GM18873 (cell line): ENCODE measurements at regions not wholly inside any gene's neighbourhood (a gene's known extent, or its start where the extent isn't known, plus 50 kb on each side); places are given as distances from the start of the nearest gene placed in this dataset.
"Not testable (repeated sequence)": the region's sequence is repeated elsewhere in the genome, so short reads cannot be mapped to it uniquely, and the experiment has no call there.

Experiments
- ATAC-seq: cut with Tn5 transposase; IDR thresholded peaks from one replicate; pipeline ENCODE4 v1.9.1; 2021; ENCODE audit warnings: mild to moderate bottlenecking, moderate library complexity, moderate number of reproducible peaks; ENCODE audit not compliant: unreplicated experiment, low FRiP score

DNA sequence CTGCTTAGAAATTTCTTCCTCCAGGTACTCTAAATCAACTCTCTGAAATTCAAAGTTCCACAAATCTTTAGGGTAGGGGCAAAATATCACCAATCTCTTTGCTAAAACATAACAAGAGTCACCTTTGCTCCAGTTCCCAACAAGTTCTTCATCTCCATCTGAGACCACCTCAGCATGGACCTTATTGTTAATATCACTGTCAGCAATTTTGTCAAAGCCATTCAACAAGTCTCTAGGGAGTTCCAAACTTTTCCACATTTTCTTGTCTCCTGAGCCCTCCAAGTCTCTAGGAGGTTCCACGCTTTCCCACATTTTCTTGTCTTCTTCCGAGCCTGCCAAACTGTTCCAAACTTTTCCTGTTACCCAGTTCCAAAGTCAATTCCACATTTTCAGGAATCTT, 255.9 kb downstream of the TDRD15 start:
- not testable (repeated sequence) for ATAC-seq

DNA sequence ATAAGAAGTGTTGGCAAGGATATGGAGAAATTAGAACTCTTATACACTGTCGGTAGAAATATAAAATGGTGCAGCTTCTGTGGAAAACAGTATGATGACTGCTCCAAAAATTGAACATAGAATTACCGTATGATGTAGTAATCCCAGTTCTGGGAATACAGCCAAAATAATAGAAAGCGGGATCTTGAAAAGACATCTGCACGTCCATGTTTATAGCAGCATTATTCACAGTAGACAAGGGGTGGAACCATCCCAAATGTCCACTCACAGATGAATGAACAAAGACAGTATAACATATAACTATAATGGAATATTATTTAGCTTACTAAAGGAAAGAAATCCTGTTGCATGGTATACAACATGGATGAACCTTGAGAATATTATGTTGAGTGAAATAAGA, 257.7 kb downstream of the TDRD15 start:
- ATAC-seq, result no peak

DNA sequence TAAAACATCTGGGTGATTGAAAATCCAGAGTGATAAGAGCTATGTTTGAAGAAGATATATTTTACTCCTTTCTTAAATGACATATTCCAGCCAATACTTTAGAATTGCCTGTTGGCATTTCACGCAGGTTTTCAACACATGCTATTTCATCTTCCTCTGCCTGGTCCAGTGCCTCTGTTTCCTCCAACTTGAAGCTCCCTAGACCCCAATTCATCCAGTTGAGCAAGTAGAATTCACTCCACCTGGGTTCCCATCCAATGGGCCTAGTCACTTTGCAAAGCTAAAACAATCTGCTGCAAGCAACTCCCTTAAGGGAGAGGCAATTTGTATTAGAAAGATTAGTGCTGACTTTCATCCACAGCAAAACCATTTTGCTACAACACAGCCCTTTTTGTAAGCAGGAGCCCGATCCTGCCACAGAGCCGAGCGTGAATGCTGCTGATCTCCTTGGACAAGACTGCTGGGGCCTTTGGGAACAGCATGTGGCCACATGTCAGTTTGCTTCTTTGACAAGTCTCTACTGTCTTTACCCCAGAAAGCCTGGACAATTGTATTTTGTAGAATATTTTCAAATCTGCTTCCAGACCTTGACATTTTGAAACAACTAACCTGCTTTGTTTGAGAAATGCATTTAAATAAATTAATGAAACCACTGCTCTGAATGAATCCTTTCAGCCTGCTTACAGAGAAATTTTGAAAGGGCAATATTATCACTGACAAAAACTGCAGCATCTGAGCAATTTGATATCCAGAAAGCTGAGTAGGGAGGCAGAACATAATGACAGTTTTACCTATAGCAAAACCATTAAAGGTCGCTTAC, 259.1 kb downstream of the TDRD15 start:
- ATAC-seq, result no peak

DNA sequence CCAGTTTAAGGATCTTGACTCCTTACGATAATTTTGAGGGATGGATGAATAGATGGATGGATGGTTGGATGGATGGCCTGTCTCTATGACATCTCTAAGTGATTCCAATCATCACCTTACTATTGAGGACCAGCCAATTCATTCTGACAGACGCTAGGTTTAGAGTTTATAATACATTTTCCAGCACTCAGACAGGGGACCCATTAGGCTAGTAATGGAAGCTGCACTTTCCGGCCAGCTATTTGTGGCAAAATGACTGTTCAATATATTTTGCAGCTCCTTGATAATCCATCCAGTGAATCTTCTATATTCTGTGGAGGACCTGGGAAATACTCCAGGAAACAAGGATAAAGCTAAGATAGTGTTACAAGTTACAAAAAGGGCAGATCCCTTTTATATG, 262.9 kb downstream of the TDRD15 start:
- no peak for ATAC-seq

DNA sequence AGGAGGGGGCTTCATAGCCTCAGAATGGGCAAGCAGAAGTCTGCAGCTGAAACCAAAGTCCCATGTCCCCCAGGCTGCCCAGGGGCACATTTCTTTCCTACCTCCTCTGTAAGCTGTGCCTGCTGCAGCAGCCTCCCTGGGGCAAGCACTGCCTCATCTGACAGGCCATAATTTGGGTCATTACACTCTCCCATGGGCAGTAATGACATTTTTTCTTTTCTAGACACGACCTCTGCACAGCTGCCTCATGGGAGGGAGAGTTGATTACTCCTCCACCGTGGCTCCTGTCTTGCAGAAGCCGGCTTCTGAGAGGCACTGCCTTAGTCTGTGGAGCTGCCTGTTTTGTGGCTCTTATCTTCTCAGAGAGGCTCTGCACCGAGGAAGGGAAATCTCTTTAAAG, 268.9 kb downstream of the TDRD15 start:
- no peak for ATAC-seq

DNA sequence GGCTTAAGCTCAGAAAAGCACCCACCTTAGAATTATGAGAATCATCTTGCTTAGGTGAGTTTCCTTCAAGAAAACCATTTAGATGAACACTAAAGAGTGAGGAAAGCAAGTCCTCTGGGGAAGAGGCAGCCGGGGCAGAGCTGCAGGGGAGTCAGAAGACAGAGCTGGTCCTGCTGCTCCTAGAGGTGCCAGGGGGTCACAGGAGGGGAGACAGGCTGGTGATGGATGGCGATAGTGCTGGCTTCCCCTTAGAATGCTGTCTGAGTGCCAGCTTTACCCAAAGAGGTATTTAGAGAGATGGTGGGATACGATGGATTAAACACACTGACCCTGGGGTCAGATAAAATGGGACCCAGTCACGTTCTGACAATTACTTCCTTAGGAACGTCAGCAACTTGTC, 269.4 kb downstream of the TDRD15 start:
- no peak for ATAC-seq

DNA sequence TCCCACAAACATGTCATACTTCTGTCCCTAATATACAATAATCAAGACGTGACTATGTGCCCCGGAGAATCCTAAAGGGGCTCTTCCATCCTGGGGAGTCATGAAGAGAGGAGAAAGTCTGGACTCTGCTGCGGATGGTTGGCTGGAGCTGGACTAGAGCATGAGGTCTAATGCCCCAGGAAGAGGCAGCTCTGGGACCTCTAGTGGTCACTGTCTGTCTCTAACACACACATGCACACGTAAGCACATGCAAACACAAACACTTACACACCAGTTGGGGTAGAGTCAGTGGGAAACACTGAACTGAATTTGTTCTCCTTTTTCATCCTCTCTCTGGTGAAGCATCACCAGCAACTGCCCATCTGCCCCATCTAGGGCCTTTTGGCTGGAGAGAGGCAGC, 271.6 kb downstream of the TDRD15 start:
- no peak for ATAC-seq

DNA sequence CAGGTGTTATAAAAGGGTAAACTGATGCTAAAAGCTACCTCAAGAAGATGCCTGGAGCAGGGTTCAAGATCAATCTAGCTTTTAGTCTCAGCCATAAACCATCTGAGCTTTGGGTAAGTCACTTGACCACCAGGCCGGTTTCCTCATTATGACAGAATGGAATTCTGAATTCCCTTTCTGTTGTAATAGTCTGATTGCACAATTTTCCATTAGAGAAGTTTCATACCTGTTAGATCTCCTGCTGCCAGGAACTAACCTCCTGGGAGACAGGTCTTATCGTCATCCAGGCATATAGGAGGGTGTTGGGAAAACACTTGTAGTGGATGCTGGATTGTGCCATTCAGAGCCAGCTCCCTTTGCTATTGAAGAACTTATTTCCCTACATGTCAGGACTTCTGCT, 272.5 kb downstream of the TDRD15 start:
- no peak for ATAC-seq

DNA sequence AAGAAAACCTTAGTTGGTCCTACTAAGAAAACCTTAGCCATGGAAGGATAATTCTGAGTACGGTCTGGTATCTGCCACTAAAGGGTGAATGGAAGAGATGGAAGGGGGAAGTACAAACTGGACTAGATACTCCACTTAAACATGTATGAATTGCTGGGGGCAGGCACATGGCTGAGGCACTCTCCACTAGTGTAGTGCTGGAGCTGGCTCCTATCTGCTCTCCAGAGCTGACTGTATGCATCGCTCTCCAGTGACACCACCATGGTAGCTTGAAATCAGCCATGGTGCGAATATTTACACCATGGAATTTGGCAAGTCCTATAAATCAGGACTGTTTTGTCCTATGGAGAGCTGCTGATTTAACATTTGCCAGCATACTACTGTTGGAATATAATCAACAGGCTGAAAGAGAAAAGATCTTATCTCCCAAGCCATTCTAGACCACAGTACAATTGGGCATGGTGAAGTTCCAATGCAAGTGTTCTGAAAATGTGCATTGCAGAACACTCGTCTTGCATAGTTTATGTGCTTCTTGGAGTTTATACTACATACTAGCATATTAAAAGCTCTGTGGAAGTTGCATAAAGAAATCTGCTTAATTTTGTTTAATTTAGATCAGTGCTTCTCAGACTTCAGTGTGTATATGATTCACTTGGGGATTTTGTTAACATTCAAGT, 277.4 kb downstream of the TDRD15 start:
- no peak for ATAC-seq

DNA sequence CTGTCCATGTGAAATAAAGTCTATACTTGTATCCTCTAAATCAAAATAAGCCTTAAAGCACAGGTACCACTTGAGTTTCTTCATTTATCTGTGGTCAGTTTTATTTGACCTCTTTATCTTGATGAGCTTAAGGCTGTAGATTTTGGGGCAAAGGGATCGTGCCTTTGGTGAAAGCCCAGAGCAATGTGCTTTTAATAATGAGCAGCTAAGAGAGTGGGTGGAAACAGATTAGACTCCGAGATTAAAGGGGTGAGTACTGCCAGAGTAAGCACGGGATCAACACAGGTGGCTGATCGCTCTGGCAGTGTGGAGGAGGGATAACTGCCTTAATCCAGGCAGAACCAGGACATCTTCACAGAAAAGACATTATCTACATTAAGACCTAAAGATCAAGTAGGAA, 280.4 kb downstream of the TDRD15 start:
- ATAC-seq, result no peak

DNA sequence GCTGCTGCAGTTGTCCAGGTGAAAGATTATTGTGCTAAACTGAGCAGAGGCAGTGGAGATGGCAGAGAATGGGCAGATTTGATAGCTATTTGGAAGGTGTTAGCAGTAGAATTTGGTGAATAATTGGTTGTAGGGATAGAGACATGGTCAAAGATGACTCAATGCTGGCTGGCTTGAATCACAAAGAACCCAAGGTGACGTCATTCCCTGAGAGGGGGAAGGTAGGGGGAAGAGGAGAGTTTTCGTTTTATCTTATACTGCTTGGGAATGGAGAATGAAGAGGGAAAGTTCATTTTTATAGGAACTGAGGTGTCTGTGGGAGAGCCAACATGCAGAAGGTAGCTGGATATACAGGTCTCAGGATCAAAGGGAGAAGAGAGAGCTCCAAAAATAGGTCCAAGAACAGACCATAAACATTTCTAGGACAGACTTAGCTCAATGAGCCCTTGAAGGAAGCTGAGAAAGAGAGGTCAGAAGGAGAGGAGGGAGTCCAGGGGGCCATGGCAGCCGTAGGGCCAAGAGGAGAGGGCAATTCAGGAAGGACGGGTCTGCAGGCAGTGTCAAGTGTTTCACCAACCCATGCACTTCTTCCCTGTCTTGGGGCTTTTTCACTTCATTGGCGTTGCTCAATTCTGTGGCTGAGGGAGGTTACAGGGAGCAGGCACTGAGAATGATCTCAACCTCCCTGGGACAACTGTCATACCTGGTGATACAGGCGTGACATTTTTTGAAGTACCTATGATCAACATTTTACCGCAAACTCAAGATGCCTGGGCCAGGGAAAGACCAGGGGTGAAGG, 281.3 kb downstream of the TDRD15 start:
- ATAC-seq, result no peak

DNA sequence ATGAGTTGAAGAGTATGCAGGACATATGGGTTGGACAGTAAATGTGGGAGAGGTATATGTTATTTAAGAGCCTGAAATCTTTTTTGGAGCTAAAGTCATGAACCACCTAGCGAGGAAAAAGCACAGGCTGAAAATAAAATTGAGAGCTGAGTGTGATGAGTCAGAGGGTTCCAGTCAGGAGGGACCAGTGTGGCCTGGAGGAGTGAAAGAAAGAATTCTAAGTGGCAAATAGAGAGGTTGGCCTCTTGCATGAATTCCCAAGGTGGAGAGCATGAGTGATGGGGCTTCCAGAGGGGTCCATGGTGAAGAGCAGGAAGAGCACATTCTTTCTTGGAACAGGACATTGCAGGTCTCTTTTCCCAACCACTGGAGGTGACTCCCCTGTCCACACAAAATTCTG, 282.6 kb downstream of the TDRD15 start:
- no peak for ATAC-seq

DNA sequence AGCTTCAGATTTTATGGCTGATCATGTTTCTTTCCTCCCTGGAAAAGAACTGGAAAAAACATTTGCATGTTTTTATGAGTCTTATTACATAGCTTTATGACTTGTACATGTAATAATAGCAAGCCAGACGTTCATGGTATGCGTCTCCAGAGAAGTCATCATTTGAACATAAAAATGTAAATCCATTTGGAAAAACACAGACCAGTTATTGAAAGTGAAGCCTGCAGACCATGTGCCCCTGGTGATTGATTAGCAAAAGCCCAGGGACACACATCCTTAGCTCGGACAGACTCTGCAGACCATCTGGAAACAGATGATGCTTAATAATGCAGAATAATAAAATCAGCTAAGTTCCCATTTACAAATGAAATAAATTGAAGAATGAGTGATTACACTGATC, 283.1 kb downstream of the TDRD15 start:
- ATAC-seq, result no peak

DNA sequence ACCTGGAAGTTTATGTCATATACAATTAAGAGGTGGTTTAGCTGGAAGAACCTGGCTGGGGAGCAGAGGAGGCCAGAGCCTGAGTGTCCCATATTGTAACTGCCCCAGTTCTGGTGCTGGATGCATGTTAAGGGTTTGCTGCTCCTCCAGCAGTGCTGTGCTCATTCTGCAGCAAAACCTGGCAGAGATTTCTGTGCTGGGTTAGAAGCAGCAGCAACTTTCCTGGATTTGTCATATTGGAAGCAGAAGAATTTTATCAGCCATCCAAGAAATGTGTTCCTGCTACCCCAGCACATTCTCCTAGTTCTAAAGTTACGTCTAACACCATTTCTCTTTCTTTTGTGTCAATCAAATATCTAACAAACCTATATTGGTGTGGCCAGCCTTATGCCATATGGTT, 284.1 kb downstream of the TDRD15 start:
- ATAC-seq, result no peak

DNA sequence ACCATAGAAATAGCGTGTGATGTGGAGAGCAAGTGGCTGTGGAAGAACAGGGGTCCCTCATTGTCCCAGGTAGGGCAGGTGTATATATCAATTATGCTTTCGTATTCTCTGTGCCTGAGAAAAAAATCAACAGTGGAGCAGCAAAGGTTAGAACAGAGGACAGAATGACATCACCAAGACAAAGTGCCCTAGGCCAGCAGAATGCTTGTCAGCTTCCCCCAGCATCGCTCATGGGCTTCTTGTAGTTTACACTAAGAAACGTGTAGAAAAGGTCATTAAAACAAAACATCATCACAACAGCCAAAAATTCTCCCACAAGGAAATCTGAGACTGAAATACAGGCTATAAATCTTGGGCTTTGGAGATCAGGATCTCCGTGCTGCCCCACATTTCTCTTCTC, 288.0 kb downstream of the TDRD15 start:
- no peak for ATAC-seq

DNA sequence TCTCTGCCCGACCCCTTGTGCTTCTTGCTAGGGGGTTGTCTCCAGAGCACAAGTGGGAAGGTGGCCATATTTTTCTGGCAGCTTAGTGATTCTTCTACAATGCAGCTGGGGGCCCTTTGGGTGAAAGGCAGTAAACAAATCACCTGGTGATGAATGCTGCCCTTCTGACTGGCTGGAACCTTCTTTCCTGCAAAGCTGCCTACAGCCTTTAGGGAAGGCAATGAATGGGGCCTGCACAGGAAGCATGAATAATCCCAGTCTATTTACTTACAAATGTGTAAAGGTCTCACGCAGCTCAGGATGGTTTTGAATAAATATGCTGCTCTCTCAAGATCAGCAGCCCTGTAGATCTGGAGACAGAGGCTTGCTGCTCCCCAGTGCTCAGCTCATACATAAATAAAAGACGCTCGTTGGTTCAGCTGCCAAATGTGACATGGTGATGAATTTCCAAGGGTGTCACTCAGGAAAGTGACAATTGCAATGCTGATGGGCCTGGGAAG, 289.2 kb downstream of the TDRD15 start:
- no peak for ATAC-seq

DNA sequence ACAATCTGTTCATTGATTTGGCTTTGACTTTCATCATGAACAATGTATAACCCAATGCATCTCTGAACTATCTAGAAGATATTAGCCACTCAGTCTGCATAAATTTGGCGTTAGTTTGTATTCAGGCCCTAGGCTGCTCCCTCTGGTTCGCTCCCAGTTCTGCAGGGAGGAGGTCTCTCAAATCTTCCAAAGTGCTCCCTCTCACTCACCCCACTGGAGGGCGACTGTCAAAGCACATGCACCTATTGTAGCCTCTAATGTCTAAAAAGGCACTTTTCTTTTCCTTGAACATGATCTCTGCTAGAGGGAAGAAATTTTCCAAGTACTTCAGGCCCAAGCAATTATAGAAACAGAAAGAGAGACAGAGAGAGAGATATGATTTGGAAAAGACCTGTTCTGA, 291.5 kb downstream of the TDRD15 start:
- no peak for ATAC-seq

DNA sequence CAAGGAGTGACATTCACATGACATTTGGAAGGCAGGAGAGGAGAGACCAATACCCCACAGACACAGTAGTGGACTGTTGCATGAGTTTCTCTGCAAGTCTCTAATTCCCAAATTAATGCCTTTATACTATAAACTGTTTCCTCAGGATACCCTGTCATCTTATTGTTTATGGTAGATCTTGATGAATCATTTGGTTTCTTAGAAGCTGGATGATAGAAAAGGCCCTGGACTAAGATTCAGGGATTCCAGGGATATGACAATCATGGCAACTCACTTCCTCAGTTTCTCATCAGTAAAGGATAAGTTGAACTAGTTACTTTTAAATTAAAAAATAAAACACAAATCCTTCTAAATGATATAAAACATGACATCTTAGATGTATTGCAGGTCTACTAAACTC, 292.5 kb downstream of the TDRD15 start:
- ATAC-seq, result no peak

DNA sequence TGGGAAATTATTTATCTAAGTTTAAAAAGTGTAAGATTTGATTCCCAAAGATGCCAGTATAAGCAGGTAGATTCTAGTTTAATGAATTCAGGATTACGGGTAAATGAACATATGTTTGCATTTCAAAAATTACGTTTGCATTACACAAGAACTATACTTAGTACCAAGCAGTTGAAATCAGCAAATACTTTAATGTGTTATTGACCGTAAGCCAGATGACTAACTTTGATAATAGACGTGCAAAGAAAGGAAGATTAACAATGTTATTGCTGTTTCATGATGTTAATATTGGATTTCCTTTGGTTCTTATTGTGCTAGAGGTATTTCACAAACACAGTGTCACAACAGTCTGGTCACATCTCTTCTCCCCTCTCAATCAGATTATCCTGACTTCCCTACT, 294.7 kb downstream of the TDRD15 start:
- no peak for ATAC-seq

DNA sequence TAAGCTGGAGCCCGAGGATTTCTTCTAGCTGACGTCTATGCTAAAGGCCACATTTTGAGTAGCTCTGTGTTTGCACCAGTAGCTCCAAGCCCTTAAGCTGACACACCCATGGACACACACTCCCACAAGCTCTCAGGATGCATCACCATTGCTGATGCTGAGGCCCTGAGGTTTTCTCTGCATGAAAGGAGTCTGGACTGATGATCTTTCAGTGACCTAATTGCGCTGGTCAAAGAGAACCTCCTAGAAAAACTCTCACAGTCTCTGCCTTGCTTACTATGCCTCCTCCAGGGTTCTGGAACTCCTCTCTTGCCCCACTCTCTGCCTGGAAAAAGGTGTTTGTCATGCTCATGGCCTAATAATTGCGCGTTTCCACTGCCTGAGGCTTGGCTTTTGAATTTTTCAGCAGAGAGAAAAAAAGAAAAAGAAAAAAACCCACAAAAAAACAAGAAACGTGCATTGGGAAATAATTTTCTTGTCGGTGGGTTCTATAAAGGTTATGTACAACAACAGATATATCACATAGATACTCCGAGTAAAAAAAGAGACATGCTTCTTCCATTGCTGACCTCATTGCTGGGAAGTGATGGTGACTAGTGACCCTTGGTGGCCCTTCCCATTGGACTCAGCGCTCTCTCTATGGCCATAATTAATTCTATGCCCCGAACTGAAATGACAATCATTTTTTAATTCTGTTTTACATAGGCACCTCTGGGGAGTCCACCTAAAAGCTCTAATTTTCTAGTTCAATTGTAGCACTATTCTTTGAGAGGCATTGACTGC, 297.0 kb downstream of the TDRD15 start:
- no peak for ATAC-seq
